HG02642 (cell line): ENCODE measurements at regions not wholly inside any gene's neighbourhood (a gene's known extent, or its start where the extent isn't known, plus 50 kb on each side); places are given as distances from the start of the nearest gene placed in this dataset.
"Not testable (repeated sequence)": the region's sequence is repeated elsewhere in the genome, so short reads cannot be mapped to it uniquely, and the experiment has no call there.

Experiments
- ATAC-seq: cut with Tn5 transposase; IDR thresholded peaks from one replicate; pipeline ENCODE4 v1.9.1; 2021; ENCODE audit warnings: mild to moderate bottlenecking; ENCODE audit not compliant: unreplicated experiment, poor library complexity

DNA sequence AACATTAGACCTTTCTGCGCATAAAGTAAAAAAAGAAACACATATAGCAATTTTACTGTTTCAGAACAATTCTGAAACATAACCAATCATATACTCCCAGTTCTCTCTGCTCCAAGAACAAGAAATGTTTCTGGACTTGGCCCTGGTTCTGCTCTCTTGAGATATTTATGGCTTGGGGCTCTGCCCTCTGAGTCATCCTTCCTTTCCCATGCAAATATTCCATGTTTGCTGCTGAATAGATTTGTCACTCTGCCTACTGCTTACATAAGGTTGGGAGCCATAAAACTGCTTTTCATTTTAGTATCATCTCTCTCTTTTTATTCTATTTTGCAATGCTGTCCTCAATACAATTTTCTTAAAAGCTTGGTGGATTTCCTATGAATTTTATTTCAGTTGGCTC lies 499.6 kb upstream of the ACVR2A start:
- ATAC-seq, result no peak

DNA sequence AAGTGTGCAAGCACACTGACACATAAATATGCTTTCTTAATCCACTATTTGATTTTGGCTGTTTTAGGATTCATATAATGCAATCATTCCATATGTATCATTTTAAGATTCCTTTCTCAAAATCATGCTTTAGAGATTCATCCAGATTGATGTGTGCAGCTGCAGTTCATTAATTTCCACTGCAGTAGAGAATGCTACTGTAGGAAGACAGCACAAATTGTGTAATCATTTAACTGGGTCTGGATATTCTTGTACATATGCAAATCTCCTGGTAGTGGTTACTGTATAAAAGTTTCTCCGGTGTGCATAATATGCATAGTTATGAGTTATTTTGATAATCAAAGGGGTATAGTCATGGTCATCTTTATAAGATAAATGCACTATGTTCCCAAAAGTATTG lies 502.5 kb upstream of the ACVR2A start:
- ATAC-seq, result no peak

DNA sequence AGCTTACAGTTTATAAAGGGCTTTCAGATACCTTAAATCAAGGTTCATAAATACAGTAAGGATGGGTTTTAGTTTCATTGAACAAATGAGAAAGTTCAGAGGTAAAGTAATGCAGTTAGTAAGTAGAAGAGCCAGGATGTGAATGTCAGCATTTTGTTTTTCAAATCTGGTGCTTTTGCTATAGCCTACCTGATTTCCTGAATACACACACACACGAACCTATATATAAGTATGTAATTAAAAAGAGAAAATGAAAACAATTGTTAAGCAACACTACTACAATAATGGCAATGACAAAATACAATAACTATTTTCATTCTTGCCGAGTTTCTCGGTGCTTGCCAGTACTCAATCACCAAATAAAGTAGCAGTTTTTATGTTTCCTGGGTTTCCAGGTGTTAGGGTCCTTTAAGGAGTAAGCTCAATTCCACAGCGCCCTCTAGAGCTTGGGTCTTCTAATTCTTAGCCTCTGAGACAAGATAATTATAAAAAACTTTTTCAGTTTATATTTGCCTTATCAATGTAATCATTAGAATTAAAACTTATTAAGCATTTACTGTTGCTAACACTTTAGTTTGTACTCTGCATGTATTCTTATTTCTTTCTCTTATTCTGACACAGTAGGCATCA lies 512.9 kb upstream of the ACVR2A start:
- ATAC-seq, result peak; percentile 73

DNA sequence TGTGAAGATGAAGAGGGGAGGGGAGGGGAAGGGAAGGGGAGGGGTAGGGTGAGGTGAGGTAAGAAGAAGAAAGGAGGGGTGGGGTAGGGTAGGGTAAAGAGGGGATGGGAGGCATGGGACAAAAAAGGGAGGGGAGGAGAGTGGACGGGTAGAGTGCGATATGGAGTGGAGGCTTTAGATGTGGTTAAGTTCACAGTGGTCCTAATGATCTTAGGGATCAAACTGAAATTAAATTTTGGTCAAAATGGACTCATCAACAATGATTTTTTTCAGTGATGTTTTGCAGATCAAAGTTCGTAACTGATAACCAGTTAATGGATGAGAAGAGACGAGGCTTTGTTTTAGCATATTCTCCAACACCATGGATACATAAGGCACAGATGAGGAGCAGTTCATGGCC lies 513.9 kb upstream of the ACVR2A start:
- no peak for ATAC-seq

DNA sequence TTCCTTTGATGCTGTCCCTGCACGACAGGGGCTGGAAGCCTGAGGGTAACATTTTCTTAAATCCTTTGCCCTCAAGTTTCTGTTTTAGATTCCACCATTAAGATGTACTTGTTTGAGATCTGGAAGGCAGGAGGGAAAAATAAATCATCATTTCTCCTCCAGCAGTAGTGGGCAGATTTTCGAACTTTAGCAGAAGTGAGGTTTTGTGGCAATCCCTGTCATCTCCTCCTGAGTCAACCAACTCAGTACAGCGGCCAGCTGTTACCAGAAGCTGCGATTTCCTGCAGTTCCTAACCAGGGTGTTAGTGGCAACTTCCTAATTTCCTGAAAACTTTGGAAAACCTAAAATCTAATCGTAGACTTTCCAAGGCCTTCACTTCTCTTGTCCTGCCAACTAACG lies 517.2 kb upstream of the ACVR2A start:
- ATAC-seq, result no peak

DNA sequence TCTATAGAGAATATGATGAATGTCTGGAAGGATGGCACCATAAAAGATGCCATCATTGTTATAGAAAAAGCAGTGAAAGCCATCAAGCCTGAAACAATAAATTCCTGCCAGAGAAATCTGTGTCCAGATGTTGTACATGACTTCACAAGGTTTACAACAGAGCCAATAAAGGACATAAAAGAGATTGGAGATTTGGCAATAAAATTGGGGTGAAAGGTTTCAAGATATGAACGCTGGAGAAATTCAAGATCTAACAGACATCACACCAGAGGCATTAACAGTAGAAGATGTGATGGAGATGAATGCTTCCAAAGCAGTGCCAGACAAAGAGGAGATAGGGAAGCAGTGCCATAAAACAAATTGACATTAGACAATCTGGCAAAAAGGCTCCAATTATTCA lies 518.8 kb upstream of the ACVR2A start:
- no peak for ATAC-seq

DNA sequence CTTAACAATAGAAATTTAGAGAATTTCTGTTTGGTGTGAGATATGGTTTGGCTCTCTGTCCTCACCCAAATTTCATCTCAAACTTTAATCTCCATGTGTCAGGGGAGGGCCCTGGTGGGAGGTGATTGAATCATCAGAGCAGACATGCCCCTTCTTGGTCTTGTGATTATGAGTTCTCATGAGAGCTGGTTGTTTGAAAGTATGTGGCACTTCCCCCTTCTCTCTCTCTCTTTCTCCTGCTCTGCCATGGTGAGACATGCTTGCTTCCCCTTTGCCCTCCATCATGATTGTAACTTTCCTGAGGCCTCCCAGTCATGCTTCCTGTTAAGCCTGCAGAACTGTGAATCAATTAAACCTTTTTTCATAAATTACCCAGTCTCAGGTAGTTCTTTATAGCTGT lies 524.7 kb upstream of the ACVR2A start:
- no peak for ATAC-seq

DNA sequence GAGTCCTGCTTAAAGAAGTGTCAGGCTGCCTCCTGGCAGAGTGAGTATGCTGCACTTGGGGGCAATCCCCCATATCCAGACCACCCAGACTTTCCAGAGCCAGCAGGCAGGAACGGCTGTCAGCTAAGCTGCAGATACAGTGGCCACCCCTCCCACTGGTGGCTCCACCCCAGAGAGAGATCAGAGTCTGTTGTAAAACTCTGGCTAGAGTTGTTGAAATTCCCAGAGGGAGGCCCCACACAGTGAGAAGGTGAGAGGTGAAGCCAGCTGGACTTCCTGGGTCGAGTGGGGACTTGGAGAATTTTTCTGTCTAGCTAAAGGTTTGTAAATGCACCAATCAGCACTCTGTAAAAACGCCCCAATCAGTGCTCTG lies 533.8 kb upstream of the ACVR2A start:
- ATAC-seq, result no peak

DNA sequence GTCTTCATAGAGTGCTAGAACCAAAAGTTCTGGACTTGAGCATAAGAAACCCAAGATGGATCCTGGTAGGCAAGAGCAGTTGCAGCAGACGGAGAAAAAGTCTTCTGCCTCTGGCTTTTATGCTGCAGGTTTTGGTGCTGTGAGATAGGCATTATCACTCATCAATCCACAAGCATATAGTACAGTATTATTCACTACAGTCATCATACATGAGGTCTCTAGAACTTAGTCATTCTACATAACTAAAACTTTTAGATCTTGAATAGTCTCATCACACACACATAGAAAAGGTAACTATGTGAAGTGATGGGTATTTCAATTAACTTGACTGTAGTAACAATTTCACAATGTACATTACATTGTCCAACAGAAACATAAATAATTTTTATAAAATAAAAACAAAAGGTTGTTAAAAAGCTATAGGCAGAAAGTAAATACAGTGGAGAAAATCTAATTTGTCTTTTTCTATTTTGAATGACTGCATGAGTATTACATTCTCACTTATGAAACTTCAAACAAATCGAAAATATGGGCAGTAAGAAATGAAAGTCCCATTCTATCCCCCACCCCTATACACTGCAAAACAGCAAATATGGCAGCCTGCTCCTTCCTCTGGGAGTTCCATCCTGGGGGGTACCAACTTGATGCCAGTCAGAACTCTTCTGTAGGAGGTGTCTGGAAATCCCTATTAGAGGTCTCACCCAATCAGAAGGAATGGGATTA lies 534.3 kb upstream of the ACVR2A start:
- ATAC-seq, result no peak

DNA sequence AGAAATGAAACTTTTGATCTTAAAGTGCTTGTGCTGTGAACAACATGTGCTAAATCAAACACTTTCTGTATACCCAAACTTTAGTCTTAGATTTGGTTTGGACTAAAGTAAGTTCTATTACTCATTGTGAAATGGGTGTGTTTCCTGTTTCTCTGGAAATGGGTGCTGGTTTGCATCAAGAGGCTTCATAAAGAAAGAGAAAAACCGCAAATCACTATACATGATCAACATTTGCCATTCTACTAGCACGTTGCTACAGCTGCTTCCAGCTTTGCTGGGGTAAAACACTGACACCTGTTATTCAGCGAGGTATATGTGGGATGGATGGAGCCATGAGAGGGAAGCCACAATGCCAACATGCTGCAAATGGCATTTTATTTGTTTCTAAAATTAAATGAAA lies 547.0 kb upstream of the ACVR2A start:
- ATAC-seq, result peak; percentile 97

DNA sequence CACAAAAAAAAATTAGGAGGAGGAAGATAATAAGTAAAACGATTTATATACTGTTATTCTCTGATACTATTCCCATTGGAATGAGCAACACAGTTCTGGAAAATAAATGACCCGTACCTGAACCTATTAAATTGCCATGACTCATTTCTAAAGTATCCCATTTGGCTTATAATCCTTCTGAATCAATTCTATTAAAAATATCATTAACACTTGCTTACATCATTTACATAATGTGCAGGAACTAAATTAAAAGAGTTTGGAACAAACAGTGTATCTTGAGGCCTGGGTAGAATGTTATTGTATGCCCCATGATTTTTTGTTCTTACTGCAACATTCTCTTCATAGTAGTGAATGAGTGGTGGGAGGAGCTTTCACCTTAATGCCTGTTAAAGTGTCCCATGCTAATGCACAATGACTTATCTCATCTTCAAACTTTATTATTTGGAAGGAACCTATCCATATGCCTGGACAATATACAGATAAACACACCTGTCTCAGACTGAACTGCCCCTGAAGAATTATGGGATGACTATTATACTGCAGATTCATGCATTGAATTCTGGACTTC lies 549.9 kb upstream of the ACVR2A start:
- ATAC-seq, result no peak

DNA sequence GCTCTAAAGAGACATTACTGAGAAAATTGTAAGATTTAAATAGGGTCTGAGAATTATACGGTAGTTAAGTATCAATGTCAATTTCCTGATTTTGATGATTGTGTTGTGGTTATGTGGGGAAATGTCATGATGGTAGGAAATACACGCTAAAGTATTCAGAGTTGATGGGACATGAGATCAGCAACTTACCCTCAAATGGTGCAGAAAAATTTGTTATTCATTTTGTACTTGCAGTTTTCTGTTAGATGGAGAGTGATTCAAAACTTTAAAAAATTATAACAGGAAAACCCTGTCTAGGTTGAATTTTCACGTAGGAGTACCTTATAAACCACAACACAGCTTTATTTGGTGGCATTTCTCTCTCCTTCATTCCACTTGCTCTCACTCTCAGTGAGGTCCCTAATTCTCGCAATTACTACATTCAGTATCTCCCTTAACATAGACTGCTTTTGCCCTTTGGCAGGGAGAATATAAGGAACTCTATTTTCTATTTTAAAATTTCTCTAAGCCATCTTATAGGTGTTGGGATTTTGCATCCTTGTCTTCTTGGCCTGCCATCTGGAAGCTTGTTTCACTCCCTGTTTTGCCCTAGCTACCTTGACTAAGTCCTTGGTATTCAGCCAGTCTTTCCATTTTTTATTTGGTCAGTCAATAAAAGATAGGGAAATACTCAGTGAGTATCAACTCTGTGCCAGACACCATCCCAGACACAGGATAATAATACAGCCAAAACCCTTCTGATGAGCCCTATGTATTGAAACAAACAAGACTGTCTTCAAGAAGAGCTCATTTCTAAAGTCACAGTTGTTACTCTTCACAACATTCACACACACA lies 550.6 kb upstream of the ACVR2A start:
- no peak for ATAC-seq

DNA sequence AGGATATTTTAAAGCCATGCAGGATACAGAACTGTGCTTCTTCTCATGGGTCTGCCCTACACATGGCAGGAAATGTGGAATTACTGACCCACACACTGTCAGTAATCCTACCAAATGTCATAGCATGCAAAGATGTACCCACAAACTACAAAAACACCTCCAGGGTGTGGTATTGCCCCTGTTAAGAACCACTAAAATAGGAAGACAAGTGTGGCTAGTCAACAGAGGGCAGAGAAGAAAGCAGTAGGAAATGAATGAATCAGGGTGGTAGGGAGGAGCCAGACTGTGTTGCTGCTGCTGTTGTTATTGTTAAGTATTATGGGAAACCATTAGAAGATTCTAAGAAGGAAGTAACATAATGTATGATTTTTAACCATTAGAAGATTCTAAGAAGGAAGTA lies 556.7 kb upstream of the ACVR2A start:
- peak; percentile 61 for ATAC-seq

DNA sequence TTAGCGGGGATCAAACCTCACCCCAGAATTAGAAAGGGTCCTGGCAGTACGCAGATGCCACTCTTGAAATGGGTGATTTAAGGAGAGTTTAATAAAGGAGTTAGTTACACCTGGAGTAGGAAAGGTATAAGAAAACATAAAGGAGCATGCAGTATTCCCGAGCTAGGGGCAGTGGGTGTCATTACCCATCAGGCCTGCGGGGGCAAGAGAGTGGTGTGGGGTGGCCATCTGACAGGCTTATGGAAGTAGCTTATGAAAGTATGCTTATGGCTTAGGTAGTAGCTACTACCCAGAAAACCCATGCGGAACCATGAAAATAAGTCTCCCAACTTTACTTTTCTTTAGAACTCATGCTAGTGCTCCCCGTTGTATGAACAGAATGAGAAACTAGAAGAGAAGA lies 568.9 kb upstream of the ACVR2A start:
- ATAC-seq, result no peak

DNA sequence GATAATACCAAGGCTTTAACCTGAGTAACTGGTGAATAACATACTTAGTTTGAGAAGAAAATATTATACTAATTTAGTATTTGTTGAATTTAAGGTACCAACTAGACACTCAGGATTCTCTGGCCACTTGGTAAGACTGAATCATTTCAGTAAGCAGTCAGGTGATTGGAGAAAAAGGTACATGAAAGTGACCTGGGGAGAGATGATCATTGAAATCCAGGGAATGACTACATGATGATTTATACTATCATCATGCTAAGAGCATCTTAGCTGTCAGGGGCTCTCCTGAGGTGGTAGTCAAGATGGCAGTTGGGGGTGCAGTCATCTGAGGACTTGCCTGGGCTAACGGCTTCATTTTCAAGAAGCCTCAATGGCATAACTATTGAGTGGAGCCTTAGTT lies 571.2 kb upstream of the ACVR2A start:
- no peak for ATAC-seq

DNA sequence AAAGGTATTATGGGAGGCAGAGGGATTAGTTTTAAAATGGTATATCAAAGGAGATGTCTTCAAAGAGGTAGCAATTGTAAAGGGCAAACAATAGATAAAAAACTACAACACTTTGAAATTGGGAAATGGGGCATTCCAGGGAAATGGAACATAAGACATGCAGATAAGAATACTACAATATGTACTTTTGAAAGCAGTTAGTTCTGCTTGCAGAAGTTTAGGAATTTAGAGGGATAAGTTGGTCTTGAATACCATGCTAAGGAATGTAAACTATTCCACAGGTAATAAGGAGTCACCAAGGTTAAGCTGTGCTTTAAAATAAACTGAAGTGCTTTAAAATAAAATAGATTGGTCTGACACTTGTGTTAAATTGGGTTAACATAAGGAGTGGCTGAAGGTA lies 571.7 kb upstream of the ACVR2A start:
- ATAC-seq, result no peak

DNA sequence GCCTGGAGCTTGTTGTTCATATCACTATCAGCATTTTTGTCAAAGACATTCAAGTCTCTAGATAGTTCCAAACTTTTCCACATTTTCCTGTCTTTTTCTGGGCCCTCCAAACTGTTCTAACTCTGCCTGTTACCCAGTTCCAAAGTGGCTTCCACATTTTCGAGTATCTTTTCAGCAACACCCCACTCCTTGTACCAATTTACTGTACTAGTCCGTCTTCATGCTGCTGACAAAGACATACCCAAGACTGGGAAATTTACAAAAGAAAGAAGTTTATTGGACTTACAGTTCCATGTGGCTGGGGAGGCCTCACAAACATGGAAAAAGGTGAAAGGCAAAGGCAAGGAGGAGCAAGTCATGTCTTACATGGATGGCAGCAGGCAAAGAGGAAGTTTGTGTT lies 575.2 kb upstream of the ACVR2A start:
- not testable (repeated sequence) for ATAC-seq

DNA sequence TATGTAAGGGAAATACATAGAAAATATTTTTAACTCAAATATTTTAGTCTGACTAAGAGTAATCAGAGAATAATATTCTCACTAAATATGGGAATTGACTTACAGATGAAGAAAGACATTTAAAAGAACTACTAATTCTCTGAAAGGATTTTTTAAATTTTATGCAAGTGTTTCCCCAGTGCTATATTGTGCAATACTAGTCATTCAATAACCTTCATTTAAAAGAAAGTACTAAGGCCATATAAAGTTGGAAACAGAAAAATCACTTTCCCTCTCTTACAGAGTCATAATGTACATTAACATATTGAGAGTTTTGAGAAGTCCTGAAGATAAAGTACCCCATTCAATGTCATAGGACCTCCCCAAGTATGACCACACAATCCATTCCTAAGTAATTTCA lies 584.6 kb upstream of the ACVR2A start:
- ATAC-seq, result no peak

DNA sequence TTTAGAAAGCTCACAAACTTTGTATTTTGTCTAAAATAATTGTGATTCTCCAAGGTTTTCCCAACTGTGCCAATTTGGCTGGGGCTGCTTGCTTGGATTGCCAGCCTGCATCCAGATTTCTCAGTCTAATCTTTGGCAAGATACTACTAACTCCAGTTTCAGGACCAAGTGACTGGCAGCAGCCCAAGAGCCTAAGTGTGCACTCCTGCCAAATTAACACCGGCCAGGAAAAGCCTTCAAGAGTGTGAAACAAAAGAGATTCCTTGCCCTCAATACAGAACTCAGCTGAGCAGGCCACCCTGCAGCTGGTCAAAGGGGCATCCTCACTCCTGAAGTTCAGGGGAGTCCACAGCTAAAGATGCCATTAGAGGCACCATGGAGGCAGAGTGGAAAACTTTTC lies 589.0 kb upstream of the ACVR2A start:
- ATAC-seq, result no peak

DNA sequence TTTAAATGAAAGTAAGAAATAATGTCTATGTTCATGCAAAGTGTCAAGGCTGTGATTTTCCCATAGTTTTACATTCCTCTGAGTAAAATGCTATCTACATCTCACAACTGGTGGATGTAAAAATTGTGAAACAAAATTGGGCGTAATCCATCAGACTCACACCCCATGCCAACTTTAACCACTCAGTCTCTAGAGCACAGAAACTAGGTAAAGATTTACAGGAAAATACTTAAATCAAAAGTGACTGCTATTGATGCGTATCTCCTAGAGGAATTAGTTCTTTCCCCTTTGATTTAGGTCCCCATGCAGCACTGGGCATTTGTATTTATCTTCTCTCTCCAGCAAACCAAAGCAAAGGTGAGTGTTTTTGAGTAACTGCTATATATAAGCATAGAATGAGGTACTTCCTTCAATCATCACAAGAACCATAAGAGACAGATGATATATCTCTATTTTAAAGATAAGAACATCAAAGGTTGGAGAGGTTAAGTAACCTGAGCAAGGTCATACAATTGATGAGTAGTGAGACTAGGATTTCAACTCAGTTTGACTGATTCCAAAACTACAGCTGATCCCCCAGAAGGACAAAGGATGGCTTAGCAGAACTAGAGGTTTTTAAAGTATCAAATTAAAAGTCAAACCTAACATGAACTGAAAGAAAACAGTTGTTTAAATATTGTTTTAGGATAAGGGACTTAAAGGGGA lies 594.0 kb upstream of the ACVR2A start:
- ATAC-seq, result peak; percentile 70

DNA sequence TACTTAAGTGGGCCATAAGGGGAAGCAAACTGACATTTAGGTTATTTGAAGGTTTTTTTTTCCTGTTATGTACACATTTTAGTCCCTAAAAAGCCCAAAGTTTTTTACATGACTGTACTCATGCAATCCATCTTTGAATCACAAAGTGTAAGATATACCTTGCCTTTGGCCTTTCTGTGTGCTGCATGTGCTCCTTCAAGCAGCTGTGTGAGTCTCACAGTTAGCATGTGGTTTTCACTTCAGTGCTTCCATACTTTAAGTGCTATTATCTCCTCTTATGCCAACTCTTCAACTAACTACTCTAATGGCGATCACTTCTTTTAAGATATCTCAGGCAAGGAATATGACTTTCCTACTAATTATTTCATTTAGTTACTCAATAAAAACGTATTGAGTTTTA lies 597.1 kb upstream of the ACVR2A start:
- peak; percentile 41 for ATAC-seq
